ENCODE measurements at regions not wholly inside any gene's neighbourhood (a gene's known extent, or its start where the extent isn't known, plus 50 kb on each side); places are given as distances from the start of the nearest gene placed in this dataset.

GRCh38 chr2:5453220-5454050 lies 238.7 kb upstream of the SOX11 start:
- DNase-seq = peak; percentile 72

DNA sequence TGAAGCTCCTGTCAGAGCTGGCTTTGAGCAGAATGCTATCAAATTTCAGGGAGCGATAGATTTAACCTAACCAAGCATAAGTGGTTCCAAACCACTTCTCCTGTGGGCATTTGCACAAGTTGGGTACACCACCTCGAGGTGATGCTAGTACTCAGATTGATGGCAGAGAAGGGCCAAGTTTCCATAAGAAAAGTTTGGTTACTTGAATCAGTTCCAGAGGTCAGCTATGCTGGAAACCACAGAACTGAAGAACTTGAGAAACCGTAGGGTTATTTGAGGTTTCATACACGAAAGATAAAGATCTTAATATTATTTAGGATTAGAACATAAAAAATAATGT lies 238.2 kb upstream of the SOX11 start:
- peak; percentile 86 for DNase-seq

DNA sequence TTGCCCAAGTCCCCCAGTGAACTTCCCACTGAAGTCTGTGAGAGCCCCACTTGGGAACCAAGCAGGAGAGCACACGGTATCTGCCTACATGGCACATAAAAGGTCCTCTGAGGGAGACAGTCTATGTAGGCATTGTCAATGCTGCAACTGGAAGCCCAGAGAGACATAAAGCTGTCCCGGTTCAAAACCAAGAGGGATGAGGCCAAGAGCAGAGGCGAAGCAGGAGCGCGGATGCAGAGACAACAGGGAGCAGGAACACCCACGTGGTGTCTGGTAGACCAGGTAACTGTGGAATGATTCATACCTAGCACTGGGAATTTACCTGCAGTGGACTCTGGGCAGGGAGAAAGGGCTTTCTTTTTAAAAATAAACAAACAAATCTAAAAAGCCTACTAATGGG lies 233.1 kb upstream of the SOX11 start:
- DNase-seq = no peak

DNA sequence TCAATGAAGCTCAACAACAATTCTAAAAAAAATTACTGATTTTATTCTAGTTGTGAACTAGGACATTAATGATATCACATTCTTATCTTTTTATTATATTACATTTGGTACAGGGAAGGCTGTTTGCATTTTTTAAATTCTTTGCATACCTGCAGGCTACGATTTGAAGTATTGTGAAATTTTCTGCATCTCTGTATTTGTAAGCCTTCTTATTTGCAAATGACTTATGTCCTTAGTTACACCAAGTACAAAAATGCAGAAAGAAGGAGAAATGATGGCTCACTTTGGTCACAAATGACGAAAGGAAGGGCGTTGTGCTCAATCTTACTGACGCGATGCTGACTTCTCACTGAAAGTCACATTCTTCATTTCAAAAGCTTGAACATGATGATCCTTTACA lies 227.5 kb upstream of the SOX11 start:
- DNase-seq = no peak

GRCh38 chr2:5465859-5466258 lies 226.3 kb upstream of the SOX11 start:
- DNase-seq = no peak

GRCh38 chr2:5467178-5467905 lies 224.8 kb upstream of the SOX11 start:
- no peak for DNase-seq

DNA sequence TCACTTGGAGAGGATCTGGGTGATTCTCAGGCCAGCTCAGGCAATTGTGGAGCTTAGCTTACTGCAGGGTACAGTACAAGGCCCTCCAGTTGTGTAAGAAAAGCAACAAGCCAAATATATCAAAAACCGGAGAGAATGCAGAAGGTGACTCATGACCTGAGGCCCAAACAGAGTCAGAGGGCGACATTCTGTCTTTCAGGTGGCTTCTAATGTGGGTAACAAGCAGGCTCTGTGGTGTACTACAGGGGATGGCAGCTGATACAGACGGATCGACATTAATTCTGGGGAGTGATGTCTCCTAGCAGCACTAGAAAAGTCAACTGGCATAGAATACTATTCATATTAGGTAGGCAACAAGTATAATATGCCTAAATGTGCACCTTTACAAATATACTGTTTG lies 219.5 kb upstream of the SOX11 start:
- no peak for DNase-seq

- DNase-seq = no peak
These were observed 218.5 kb upstream of the SOX11 start for GRCh38 chr2:5473635-5474034.

GRCh38 chr2:5474716-5475115 lies 217.5 kb upstream of the SOX11 start:
- DNase-seq = peak; percentile 49

- peak; percentile 20 for DNase-seq
These were observed 212.8 kb upstream of the SOX11 start for GRCh38 chr2:5479265-5479928.

DNA sequence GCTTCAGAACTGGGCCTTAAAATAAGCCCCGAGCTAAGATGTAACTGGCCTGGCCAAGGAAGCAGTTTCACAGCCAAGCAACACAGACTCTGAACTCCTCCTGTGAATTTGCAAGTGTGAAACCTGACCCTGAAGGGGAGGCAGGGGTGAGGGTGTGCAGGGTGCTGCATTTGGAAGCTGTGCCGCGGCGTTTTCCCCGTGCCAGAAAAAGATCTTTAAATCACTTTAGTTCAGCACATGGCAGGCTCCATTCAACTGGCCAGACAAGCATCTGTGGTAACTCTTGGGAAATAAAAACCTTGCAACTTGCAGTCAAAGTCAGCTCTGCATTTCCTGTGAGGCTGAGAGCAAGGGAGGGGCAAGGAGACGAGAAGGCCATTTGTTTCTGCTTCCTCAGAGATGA lies 209.3 kb upstream of the SOX11 start:
- DNase-seq = peak; percentile 82

- no peak for DNase-seq
These were observed 207.3 kb upstream of the SOX11 start for GRCh38 chr2:5484868-5485267.

GRCh38 chr2:5491523-5491922 lies 200.7 kb upstream of the SOX11 start:
- DNase-seq = no peak

GRCh38 chr2:5493256-5493655 lies 198.9 kb upstream of the SOX11 start:
- no peak for DNase-seq

- DNase-seq = no peak
These were observed 198.0 kb upstream of the SOX11 start for GRCh38 chr2:5494212-5494611.

- peak; percentile 10 for DNase-seq
These were observed 196.6 kb upstream of the SOX11 start for GRCh38 chr2:5495586-5495985.

GRCh38 chr2:5497874-5498273 lies 194.3 kb upstream of the SOX11 start:
- DNase-seq = no peak

DNA sequence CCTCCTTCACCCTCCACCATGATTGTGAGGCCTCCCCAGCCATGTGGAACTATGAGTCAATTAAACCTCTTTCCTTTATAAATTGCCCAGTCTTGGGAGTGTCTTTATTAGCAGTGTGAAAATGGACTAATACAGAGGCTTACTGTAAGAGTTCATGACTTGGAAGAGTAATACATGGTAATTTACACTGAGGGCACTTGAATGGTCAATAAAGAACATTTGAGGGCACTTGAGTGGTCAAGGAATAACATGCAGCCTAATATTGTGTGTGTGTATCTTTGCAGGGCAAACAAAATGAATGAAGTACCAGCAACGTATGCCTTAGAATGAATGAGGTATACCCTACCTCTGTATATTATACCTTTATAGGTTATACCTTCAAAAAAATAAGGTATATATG lies 190.4 kb upstream of the SOX11 start:
- no peak for DNase-seq

DNA sequence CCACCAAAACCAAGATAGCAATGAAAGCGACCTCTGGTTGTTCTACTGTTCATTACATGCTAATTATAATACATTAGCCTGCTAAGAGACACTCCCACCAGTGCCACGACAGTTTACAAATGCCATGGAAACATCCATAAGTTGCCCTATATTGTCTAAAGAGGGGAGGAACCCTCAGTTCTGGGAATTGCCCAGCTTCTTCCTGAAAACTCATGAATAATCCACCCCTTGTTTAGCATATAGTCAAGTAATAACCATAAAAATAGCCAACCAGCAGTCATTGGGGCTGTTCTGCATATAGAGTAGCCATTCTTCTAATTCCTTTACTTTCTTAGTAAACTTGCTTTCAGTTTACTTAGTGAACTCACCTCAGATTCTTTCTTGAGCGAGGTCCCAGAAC lies 189.8 kb upstream of the SOX11 start:
- DNase-seq = no peak

DNA sequence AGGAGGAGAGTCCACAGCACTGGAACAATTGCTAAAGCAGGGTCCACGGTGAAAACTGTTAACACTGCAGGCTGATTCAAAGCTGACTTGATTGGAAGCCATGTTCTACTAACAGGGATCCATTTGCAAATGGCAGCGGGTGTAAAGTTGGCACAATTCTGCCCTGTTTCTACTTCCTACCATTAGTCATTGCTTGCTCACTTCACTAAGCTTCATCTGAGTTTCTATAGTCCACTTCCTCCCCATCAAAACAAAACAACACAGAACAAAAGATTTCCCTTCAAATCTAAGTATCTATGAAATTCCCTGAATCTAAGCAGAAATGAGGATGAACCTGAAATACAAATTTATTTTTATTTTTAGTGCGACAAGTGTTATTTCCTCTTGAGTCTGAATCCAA lies 187.4 kb upstream of the SOX11 start:
- no peak for DNase-seq

GRCh38 chr2:5507367-5507766 lies 184.8 kb upstream of the SOX11 start:
- no peak for DNase-seq

- DNase-seq = no peak
These were observed 182.8 kb upstream of the SOX11 start for GRCh38 chr2:5509362-5509761.

DNA sequence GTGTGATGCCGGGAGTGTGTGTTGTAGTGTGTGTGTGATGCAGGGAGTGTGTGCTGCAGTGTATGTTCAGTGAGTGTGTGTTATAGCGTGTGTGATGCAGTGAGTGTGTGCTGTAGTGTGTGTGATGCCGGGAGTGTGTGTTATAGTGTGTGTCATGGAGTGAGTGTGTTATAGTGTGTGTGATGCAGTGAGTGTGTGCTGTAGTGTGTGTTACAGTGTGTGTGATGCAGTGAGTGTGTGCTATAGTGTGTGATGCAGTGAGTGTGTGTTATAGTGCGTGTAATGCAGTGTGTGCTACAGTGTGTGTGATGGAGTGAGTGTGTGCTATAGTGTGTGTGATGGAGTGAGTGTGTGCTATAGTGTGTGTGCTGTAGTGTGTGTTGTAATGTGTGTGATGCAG lies 182.1 kb upstream of the SOX11 start:
- DNase-seq = no peak

DNA sequence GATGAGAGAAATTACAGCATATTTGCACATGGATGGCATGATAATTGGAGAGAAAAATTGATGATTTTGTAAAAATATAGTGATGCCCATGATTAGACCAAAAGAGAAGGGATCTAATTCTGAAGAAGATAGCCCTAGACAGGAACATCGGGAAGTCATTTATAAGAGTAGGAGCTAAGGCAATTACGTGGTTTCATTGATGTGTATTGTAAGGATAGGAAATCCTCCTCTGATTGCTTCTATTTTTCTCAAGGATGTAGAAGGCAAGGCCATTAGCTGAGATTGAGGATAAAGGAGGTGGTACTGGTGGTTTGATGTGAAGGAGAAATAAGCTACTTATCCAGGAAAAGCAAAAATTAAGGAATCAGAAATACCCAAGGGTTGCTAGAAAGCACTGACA lies 176.5 kb upstream of the SOX11 start:
- DNase-seq = no peak

Data from NCI-H2171 treated with DMSO at 0.1 percent for 48 hours (cell line).